Activated B cell treated with CpG ODN at 0.5 μM for 24 hours (primary cell): ENCODE measurements at regions not wholly inside any gene's neighbourhood (a gene's known extent, or its start where the extent isn't known, plus 50 kb on each side); places are given as distances from the start of the nearest gene placed in this dataset.

ENCODE experiments used
- ATAC-seq: fragments of 200-7000 bp; cut with Tn5 transposase; one replicate; pipeline ENCODE4 v1.10.0; 2021; ENCODE audit warnings: low read depth, mild to moderate bottlenecking, moderate library complexity
- CTCF ChIA-PET: fragments of 350-600 bp; sonication (Branson Sonifier 250); formaldehyde crosslinking; loops from one replicate; lab custom pipeline; 2021; ENCODE audit warnings: antibody characterized with exemption; lab: Charles Lee
- POLR2A ChIA-PET: fragments of 350-600 bp; sonication (Branson Sonifier 250); formaldehyde crosslinking; loops from one replicate; lab custom pipeline; 2021; ENCODE audit warnings: antibody characterized with exemption; lab: Charles Lee
- DNase-seq: peaks from one replicate; pipeline ENCODE4 v3.0.0; 2022
- H3K27ac Mint-ChIP-seq: one replicate; pipeline ENCODE4 v1.8.0; 2020; ENCODE audit warnings: mixed read lengths
- H3K27me3 Mint-ChIP-seq: one replicate; pipeline ENCODE4 v1.8.0; 2021; ENCODE audit warnings: mixed read lengths
- H3K36me3 Mint-ChIP-seq: one replicate; pipeline ENCODE4 v1.8.0; 2021; ENCODE audit warnings: low read depth, mixed read lengths
- H3K4me1 Mint-ChIP-seq: one replicate; pipeline ENCODE4 v1.8.0; 2021; ENCODE audit warnings: mixed read lengths
- H3K4me3 Mint-ChIP-seq: one replicate; pipeline ENCODE4 v1.8.0; 2020; ENCODE audit warnings: mild to moderate bottlenecking, mixed read lengths
- H3K9me3 Mint-ChIP-seq: one replicate; pipeline ENCODE4 v1.8.0; 2020; ENCODE audit warnings: mixed read lengths
- CTCF ChIP-seq: fragments of 200-600 bp; IDR thresholded peaks from one replicate; pipeline ENCODE4 v1.8.0; 2022; ENCODE audit warnings: antibody characterized with exemption, mild to moderate bottlenecking
- intact Hi-C: fragments of 100-400 bp; cut with micrococcal nuclease; formaldehyde crosslinking; loops from one replicate; pipeline ENCODE4 v1.15.1; 2024

DNA sequence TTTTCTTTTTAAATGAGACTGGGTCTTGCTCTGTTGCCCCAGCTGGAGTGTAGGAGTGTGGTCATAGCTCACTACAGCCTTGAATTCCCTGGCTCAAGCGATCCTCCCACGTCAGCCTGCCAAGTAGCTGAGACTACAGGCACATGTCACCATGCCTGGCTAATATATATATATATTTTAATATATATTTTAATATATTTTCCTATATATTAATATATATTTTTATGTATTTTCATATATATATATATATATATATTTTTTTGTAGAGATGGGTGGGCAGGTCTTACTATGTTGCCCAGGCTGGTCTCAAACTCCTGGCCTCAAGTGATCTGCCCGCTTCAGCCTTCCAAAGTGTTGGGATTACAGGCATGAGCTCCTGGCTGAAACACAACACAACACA is 144.5 kb upstream of the GATA6 start:
- no peak overlapping the region for H3K4me3 Mint-ChIP-seq
- ChIA-PET POLR2A (no interaction called here), CTCF (interaction anchor here (0.7 kb wide), 1 partner anchor 27 kb away, joined by 3 read pairs; no protein-coding TSS in a partner anchor)
- no peaks in the 10 kb centered on the region for H3K27me3 Mint-ChIP-seq
- TF ChIP-seq CTCF: no peak
- no peaks in the 10 kb centered on the region for H3K36me3 Mint-ChIP-seq
- DNase-seq (no peak), ATAC-seq (no peak)
- H3K9me3 Mint-ChIP-seq: no peaks in the 10 kb centered on the region
- no peak overlapping the region for H3K27ac Mint-ChIP-seq
- intact Hi-C loops: no loop called here
- no peaks in the 10 kb centered on the region for H3K4me1 Mint-ChIP-seq

DNA sequence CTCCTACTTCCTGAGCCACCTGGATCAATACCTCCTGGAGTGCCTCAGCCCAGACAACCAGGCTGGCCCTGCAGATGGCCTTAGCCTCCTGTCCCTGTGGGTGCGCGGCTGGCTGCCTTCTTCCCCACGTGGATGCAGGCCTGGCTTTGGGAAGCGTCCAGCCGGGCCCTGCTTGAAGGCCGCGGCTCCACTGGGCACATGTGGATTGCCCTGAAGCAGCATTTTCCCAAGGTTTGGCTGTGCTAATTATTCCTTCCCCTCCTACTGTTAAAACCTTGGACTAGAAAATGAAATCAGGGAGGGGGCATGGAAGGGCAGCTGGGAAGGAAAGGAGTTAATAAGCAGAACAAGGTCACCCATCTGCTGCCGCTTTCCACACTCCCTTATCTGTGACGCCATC is 143.0 kb upstream of the GATA6 start:
- H3K27me3 Mint-ChIP-seq: no peaks in the 10 kb centered on the region
- intact Hi-C loops: no loop called here
- H3K9me3 Mint-ChIP-seq: no peaks in the 10 kb centered on the region
- POLR2A ChIA-PET: no interaction called here
- no peaks in the 10 kb centered on the region for H3K36me3 Mint-ChIP-seq
- H3K4me3 Mint-ChIP-seq: no peak overlapping the region
- no peak overlapping the region for H3K27ac Mint-ChIP-seq
- H3K4me1 Mint-ChIP-seq: no peaks in the 10 kb centered on the region
- TF ChIP-seq CTCF: no peak
- ATAC-seq (no peak), DNase-seq (no peak)
- CTCF ChIA-PET: no interaction called here

- Mint-ChIP-seq H3K36me3 (no peaks in the 10 kb centered on the region), H3K4me1 (no peaks in the 10 kb centered on the region), H3K4me3 (no peak overlapping the region), H3K27me3 (no peaks in the 10 kb centered on the region), H3K27ac (no peak overlapping the region), H3K9me3 (no peaks in the 10 kb centered on the region)
- TF ChIP-seq CTCF: no peak
- ChIA-PET CTCF (no interaction called here), POLR2A (no interaction called here)
- ATAC-seq: no peak
- DNase-seq: no peak
- intact Hi-C loops: no loop called here
Measured at GRCh38 chr18:22026889-22027288, 142.5 kb upstream of the GATA6 start.

- no peaks in the 10 kb centered on the region for H3K9me3 Mint-ChIP-seq
- ATAC-seq (no peak), DNase-seq (no peak)
- POLR2A ChIA-PET: no interaction called here
- H3K27ac Mint-ChIP-seq: no peak overlapping the region
- no peaks in the 10 kb centered on the region for H3K36me3 Mint-ChIP-seq
- no peak overlapping the region for H3K4me3 Mint-ChIP-seq
- intact Hi-C loops: no loop called here
- TF ChIP-seq CTCF: no peak
- CTCF ChIA-PET: no interaction called here
- peaks cover 1% of the 10 kb centered on the region for H3K27me3 Mint-ChIP-seq
- H3K4me1 Mint-ChIP-seq: no peaks in the 10 kb centered on the region
Measured at GRCh38 chr18:22031611-22032010, 137.8 kb upstream of the GATA6 start.

DNA sequence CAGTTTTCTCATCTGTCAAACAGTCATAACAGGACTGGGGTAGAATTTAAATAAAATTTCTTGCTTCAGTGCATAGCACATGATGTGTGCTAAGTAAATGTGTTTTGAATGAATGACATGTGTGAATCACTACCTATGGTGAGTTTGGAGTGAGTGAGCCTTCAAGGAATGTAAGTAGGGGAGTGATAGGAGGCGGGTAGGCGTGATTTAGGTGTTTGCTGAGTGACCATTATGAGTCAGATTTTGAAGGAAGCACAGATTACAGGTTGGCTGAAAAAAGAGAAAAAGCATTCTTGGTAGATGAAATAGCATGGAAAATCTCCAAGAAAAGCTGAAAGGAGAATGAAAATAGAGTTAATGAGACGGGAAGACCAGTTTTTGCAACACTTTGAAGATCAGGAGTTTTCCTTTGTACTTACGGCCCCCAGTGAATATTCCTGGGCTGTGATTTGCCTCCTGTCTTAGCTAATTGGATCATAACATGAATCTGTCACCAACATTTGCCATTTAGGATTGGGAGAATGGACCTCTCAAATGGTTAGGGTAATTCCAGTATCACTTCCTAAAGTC is 136.9 kb upstream of the GATA6 start:
- ChIA-PET POLR2A (no interaction called here), CTCF (no interaction called here)
- no peak for TF ChIP-seq CTCF
- Mint-ChIP-seq H3K27ac (no peak overlapping the region), H3K9me3 (no peaks in the 10 kb centered on the region), H3K4me3 (no peak overlapping the region), H3K27me3 (peaks cover 1% of the 10 kb centered on the region), H3K36me3 (no peaks in the 10 kb centered on the region), H3K4me1 (no peaks in the 10 kb centered on the region)
- DNase-seq (no peak), ATAC-seq (no peak)
- intact Hi-C loops: no loop called here
